Gastroesophageal sphincter (tissue), 4 donors: ENCODE measurements at regions not wholly inside any gene's neighbourhood (a gene's known extent, or its start where the extent isn't known, plus 50 kb on each side); places are given as distances from the start of the nearest gene placed in this dataset.

ENCODE experiments used
- ATAC-seq: fragments of 150-250 bp; one replicate; pipeline ENCODE4 v1.9.1; 2016; ENCODE audit warnings: mild to moderate bottlenecking, moderate library complexity
- H3K27ac ChIP-seq, 4 donors: fragments of 200-600 bp; sonication (generic) in 3 of 4; 1 replicate in 3 of 4; 2 replicates in 1 of 4; pipeline ENCODE4 v1.5.1; 2016 to 2019
- H3K27me3 ChIP-seq: fragments of 200-600 bp; sonication (generic); one replicate; pipeline ENCODE4 v1.5.1; 2019
- H3K36me3 ChIP-seq, 2 donors: fragments of 200-600 bp; sonication (generic); one replicate each; pipeline ENCODE4 v1.5.1; 2019; ENCODE audit warnings: control low read depth in 1 of 2
- H3K4me1 ChIP-seq, 3 donors: fragments of 200-600 bp; sonication (generic); 1 replicate in 2 of 3; 2 replicates in 1 of 3; pipeline ENCODE4 v1.5.1; 2016 to 2019; ENCODE audit warnings: control low read depth in 2 of 3
- H3K4me3 ChIP-seq, 2 donors: fragments of 200-600 bp; sonication (generic); one replicate each; pipeline ENCODE4 v1.5.1; 2019; ENCODE audit warnings: mild to moderate bottlenecking in 1 of 2, moderate library complexity in 1 of 2
- H3K9me3 ChIP-seq, 3 donors: fragments of 200-600 bp; sonication (generic); one replicate each; pipeline ENCODE4 v1.5.1; 2017 to 2019; ENCODE audit warnings: control low read depth in 2 of 3
- EP300 ChIP-seq: sonication (generic); formaldehyde crosslinking; IDR thresholded peaks from one replicate; pipeline ENCODE4 v1.6.1; 2017; ENCODE audit warnings: antibody characterized with exemption, mild to moderate bottlenecking
- POLR2A ChIP-seq, 2 donors: fragments of 450-650 bp; IDR thresholded peaks; one replicate each; pipeline ENCODE4 v1.6.1; 2017; ENCODE audit warnings: antibody characterized with exemption in 2 of 2, mild to moderate bottlenecking in 2 of 2, moderate library complexity in 1 of 2
- POLR2AphosphoS5 ChIP-seq: sonication (generic); formaldehyde crosslinking; IDR thresholded peaks from one replicate; pipeline ENCODE4 v1.6.1; 2017; ENCODE audit warnings: antibody characterized with exemption
- WGBS, 2 donors: methylation state at CpG; one replicate each; pipeline ENCODE4 v1.1.5; 2018; ENCODE audit warnings: low coverage in 1 of 2; 5-methylcytosine and 5-hydroxymethylcytosine counted together
- TF ChIP-seq, protein P1 (sequence below), 4 experiments: fragments of 200-600 bp in 2 of 4; fragments of 450-650 bp in 2 of 4; sonication (generic) in 1 of 4; IDR thresholded peaks; one replicate each; pipeline ENCODE4 v1.5.1; 2017 to 2019; ENCODE audit warnings: antibody characterized with exemption in 4 of 4, mild to moderate bottlenecking in 2 of 4, moderate library complexity in 2 of 4

DNA sequence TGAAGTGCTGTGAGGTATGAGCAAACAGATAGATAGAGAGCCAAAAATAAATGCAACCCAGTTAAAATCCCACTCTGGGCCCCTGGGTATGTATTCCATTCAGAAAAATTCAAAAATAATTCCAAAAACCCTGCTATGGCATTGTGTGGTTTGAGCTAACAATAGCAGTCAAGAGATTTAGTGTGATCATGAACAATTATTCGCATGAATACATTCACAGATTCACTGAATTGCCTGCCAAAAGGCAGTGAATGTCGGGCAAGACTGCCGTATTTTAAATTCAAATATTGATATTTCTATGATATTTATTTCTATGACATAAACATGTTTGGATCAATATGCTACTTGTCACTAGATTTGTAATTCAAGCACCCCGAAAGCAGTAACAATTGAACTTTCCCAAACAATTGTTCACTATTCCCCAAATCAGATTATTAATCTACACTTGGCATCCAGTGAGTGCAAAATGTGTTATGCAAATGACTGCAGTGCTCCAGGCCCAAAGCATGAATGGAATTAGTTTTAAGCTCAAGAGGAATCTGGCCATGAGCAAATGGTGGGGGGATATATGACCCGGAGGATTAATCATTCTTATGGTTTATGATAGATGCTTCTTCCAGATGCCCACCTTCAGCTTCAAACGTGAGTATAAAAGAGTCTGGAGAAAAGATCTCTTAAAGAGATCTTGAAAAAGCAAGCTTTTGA lies 417.0 kb upstream of the MEIS2 start:
- Histone ChIP-seq H3K27ac (no peak overlapping the region), H3K9me3 (no peaks in the 10 kb centered on the region), H3K27me3 (no peaks in the 10 kb centered on the region), H3K4me3 (no peak overlapping the region), H3K4me1 (no peaks in the 10 kb centered on the region), H3K36me3 (no peaks in the 10 kb centered on the region)
- ATAC-seq: no peak
- 60 to 67% methylated on average over 6 of the region's 6 CpGs for WGBS, 2 donors
- TF ChIP-seq EP300 (no peak), POLR2A (IDR thresholded peaks at IDR 0.05) (no peak), POLR2AphosphoS5 (no peak)
- TF ChIP-seq, protein P1, sequence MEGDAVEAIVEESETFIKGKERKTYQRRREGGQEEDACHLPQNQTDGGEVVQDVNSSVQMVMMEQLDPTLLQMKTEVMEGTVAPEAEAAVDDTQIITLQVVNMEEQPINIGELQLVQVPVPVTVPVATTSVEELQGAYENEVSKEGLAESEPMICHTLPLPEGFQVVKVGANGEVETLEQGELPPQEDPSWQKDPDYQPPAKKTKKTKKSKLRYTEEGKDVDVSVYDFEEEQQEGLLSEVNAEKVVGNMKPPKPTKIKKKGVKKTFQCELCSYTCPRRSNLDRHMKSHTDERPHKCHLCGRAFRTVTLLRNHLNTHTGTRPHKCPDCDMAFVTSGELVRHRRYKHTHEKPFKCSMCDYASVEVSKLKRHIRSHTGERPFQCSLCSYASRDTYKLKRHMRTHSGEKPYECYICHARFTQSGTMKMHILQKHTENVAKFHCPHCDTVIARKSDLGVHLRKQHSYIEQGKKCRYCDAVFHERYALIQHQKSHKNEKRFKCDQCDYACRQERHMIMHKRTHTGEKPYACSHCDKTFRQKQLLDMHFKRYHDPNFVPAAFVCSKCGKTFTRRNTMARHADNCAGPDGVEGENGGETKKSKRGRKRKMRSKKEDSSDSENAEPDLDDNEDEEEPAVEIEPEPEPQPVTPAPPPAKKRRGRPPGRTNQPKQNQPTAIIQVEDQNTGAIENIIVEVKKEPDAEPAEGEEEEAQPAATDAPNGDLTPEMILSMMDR (IDR thresholded peaks at IDR 0.05): no peak

DNA sequence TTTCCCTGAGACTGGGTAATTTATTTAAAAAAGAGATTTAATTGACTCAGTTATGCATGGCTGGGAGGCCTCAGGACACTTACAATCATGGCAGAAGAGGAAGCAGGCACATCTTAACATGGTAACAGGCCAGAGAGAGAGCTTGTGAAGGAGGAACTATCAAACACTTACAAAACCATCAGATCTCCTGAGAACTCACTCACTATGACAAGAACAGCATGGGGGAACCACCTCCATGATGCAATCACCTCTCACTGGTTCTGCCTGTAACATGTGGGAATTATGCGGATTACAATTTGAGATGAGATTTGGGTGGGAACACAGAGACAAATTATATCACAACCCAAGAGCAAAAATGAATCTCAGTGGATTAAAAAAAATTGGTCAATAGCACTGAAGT lies 416.0 kb upstream of the TMCO5A start:
- H3K4me3 ChIP-seq: no peak overlapping the region
- no peak overlapping the region for H3K27ac ChIP-seq
- H3K4me1 ChIP-seq: no peaks in the 10 kb centered on the region
- TF ChIP-seq EP300: no peak
- TF ChIP-seq, protein P1 (IDR thresholded peaks at IDR 0.05): no peak
- TF ChIP-seq POLR2AphosphoS5: no peak
- WGBS, 2 donors: 100% methylated on average over 1 of the region's 1 CpG; no CpG with 5 or more reads in 1 of the 2 donors
- ATAC-seq: no peak
- no peaks in the 10 kb centered on the region for H3K9me3 ChIP-seq
- no peaks in the 10 kb centered on the region for H3K27me3 ChIP-seq
- no peaks in the 10 kb centered on the region for H3K36me3 ChIP-seq

DNA sequence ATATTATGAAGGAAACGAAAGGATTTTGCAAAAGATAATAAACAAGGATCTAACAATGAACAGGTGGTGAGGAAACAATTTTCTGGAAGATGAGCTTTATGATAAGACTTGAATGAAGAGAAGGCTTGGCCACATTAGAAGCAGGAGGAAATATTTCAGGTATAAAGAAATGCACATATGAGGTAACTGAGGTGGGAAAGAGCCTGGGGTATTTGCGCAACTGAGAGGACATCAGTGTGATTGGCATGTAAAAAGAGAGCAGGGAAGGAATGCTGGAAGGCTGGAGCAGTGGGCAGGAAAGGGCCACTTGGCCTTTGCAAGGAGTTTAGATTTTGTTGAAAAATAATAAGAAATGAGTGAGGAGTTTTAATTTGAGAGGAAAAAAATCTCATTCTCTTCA lies 414.4 kb upstream of the TMCO5A start:
- WGBS, 2 donors: 63 to 88% methylated on average over 2 of the region's 2 CpGs
- no peak for TF ChIP-seq POLR2A (IDR thresholded peaks at IDR 0.05)
- TF ChIP-seq POLR2AphosphoS5: no peak
- TF ChIP-seq, protein P1 (IDR thresholded peaks at IDR 0.05): no peak
- TF ChIP-seq EP300: no peak
- Histone ChIP-seq H3K4me1 (no peaks in the 10 kb centered on the region), H3K4me3 (no peak overlapping the region), H3K36me3 (no peaks in the 10 kb centered on the region), H3K9me3 (no peaks in the 10 kb centered on the region), H3K27ac (no peak overlapping the region), H3K27me3 (no peaks in the 10 kb centered on the region)
- no peak for ATAC-seq

DNA sequence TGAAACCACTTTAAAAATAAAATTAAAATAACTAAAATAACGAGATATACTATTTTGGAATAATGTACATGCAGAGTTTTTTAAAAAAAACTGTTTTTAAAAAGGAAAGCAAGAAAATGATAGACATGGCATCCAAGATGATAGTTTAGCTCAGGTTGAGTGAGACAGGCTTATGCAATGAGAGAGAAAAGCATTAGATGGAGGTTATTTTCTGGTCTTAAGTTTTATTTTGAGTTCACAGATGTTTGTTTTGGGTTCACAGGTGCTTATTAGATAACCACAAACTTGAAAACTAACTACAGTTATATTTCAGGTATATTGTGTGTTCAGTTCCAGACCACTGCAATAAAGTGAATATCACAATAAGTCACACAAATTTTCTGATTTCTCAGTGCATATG lies 413.6 kb upstream of the TMCO5A start:
- 45 to 71% methylated on average over 1 of the region's 1 CpG for WGBS, 2 donors
- no peak for ATAC-seq
- TF ChIP-seq POLR2A (IDR thresholded peaks at IDR 0.05) (no peak), POLR2AphosphoS5 (no peak), EP300 (no peak)
- TF ChIP-seq, protein P1 (IDR thresholded peaks at IDR 0.05): no peak
- Histone ChIP-seq H3K4me3 (no peak overlapping the region), H3K9me3 (no peaks in the 10 kb centered on the region), H3K4me1 (no peaks in the 10 kb centered on the region), H3K27me3 (no peaks in the 10 kb centered on the region), H3K27ac (no peak overlapping the region), H3K36me3 (no peaks in the 10 kb centered on the region)

DNA sequence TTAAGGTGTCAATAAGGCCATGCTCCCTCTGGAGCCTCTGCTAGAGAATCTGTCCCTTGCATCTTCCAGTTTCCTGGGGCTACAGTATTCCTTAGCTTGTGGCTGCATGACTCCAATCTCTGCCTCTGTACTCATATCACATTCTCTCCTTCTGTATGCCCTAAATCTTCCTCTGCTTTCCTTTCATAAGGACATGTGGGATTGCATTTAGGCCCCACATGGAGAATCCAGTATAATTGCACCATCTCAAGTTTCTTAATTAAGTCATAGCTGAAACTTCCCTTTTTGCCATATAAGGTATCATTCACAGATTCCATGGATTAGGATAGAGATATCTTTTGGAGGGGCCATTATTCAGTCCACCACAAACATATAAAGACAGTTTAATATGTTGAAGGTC lies 409.8 kb upstream of the TMCO5A start:
- ATAC-seq: no peak
- Histone ChIP-seq H3K4me1 (no peaks in the 10 kb centered on the region), H3K27ac (no peak overlapping the region), H3K36me3 (no peaks in the 10 kb centered on the region), H3K27me3 (no peaks in the 10 kb centered on the region), H3K9me3 (no peaks in the 10 kb centered on the region), H3K4me3 (no peak overlapping the region)
- TF ChIP-seq POLR2AphosphoS5: no peak
- TF ChIP-seq, protein P1 (IDR thresholded peaks at IDR 0.05): no peak
- TF ChIP-seq EP300: no peak
- TF ChIP-seq POLR2A (IDR thresholded peaks at IDR 0.05): no peak
